GM23338 (cell line): ENCODE measurements at regions not wholly inside any gene's neighbourhood (a gene's known extent, or its start where the extent isn't known, plus 50 kb on each side); places are given as distances from the start of the nearest gene placed in this dataset.

Experiments used
- ATAC-seq: fragments of 200-7000 bp; cut with Tn5 transposase; 3 replicates; pipeline ENCODE4 v1.9.1; 2020
- DNase-seq: peaks from one replicate; pipeline ENCODE4 v3.0.0-alpha.2; 2015; ENCODE audit warnings: low spot score
- H2AFZ ChIP-seq: fragments of 200-600 bp; sonication (generic); 2 replicates; pipeline ENCODE4 v1.8.0; 2016; ENCODE audit warnings: antibody characterized with exemption, mild to moderate bottlenecking, moderate library complexity
- H3F3A ChIP-seq: fragments of 200-600 bp; sonication (generic); replicated peaks from 2 replicates; pipeline ENCODE4 v1.8.0; 2017; ENCODE audit warnings: antibody characterized with exemption, mixed run types, low read depth
- H3K27ac ChIP-seq: fragments of 200-600 bp; sonication (generic); 2 replicates; pipeline ENCODE4 v1.6.1; 2016; ENCODE audit warnings: low read depth
- H3K27me3 ChIP-seq: fragments of 200-600 bp; sonication (generic); 2 replicates; pipeline ENCODE4 v1.8.0; 2016; ENCODE audit warnings: mild to moderate bottlenecking, mixed run types, moderate library complexity; ENCODE audit not compliant: insufficient read depth
- H3K36me3 ChIP-seq: fragments of 200-600 bp; sonication (generic); 2 replicates; pipeline ENCODE4 v1.8.0; 2016; ENCODE audit warnings: mild to moderate bottlenecking; ENCODE audit not compliant: insufficient read depth
- H3K4me1 ChIP-seq: fragments of 200-600 bp; sonication (generic); 2 replicates; pipeline ENCODE4 v1.8.0; 2016; ENCODE audit warnings: mild to moderate bottlenecking, moderate library complexity; ENCODE audit not compliant: insufficient read depth
- H3K4me2 ChIP-seq: fragments of 200-600 bp; sonication (generic); 2 replicates; pipeline ENCODE4 v1.7.1; 2017; ENCODE audit warnings: mixed run types
- H3K4me3 ChIP-seq: fragments of 200-600 bp; sonication (generic); 2 replicates; pipeline ENCODE4 v1.6.1; 2016; ENCODE audit warnings: mixed run types
- H3K79me2 ChIP-seq: fragments of 200-600 bp; sonication (generic); replicated peaks from 2 replicates; pipeline ENCODE4 v1.8.0; 2017; ENCODE audit warnings: mild to moderate bottlenecking; ENCODE audit not compliant: insufficient read depth
- H3K9me2 ChIP-seq: fragments of 200-600 bp; sonication (generic); 2 replicates; pipeline ENCODE4 v1.8.0; 2017; ENCODE audit not compliant: insufficient read depth
- H4K20me1 ChIP-seq: fragments of 200-600 bp; sonication (generic); replicated peaks from 2 replicates; pipeline ENCODE4 v1.8.0; 2017; ENCODE audit warnings: mild to moderate bottlenecking; ENCODE audit not compliant: insufficient read depth
- H3K27ac Mint-ChIP-seq: 2 replicates; pipeline ENCODE4 v1.8.0; 2020; ENCODE audit warnings: inconsistent platforms, mild to moderate bottlenecking, moderate library complexity, mixed read lengths
- H3K27me3 Mint-ChIP-seq: 3 replicates; pipeline ENCODE4 v1.8.0; 2022; ENCODE audit warnings: low read depth, mild to moderate bottlenecking, moderate library complexity, mixed read lengths, inconsistent platforms; ENCODE audit not compliant: insufficient read depth, poor library complexity
- H3K36me3 Mint-ChIP-seq: 3 replicates; pipeline ENCODE4 v1.8.0; 2021; ENCODE audit warnings: low read depth, mild to moderate bottlenecking, inconsistent platforms, moderate library complexity, mixed read lengths
- H3K4me1 Mint-ChIP-seq: 3 replicates; pipeline ENCODE4 v1.8.0; 2020; ENCODE audit warnings: mild to moderate bottlenecking, inconsistent platforms, mixed read lengths
- H3K4me3 Mint-ChIP-seq: 3 replicates; pipeline ENCODE4 v1.8.0; 2021; ENCODE audit warnings: moderate library complexity, mild to moderate bottlenecking, inconsistent platforms, mixed read lengths
- H3K9me3 Mint-ChIP-seq: 3 replicates; pipeline ENCODE4 v1.8.0; 2020; ENCODE audit warnings: moderate library complexity, mild to moderate bottlenecking, inconsistent platforms, mixed read lengths
- CTCF ChIP-seq, 2 experiments: fragments of 200-600 bp in 1 of 2; sonication (generic) in 1 of 2; conservative IDR thresholded peaks; 2 replicates each; pipeline versions ENCODE4 v1.5.1 to v1.6.1; 2016 to 2017; ENCODE audit warnings: antibody characterized with exemption in 2 of 2, low read depth in 2 of 2, mild to moderate bottlenecking in 2 of 2, moderate library complexity in 1 of 2
- ETS1 ChIP-seq: IDR thresholded peaks from 2 replicates; pipeline ENCODE4 v1.6.1; 2016; ENCODE audit warnings: antibody characterized with exemption
- EZH2 ChIP-seq: fragments of 200-600 bp; sonication (generic); IDR thresholded peaks from one replicate; pipeline ENCODE4 v1.8.0; 2017; ENCODE audit warnings: antibody characterized with exemption, mild to moderate bottlenecking, low read depth; ENCODE audit not compliant: unreplicated experiment
- POLR2AphosphoS5 ChIP-seq: IDR thresholded peaks from 2 replicates; pipeline ENCODE4 v1.6.1; 2016; ENCODE audit warnings: antibody characterized with exemption, low read depth
- REST ChIP-seq: IDR thresholded peaks from one replicate; pipeline ENCODE4 v1.6.1; 2018; ENCODE audit warnings: antibody characterized with exemption; ENCODE audit not compliant: unreplicated experiment
- ZNF114 ChIP-seq: fragments of 250-450 bp; sonication (Bioruptor Pico); IDR thresholded peaks from 2 replicates; pipeline ENCODE4 v1.5.0; 2020; ENCODE audit warnings: mild to moderate bottlenecking, moderate library complexity
- ZNF462 ChIP-seq: fragments of 250-450 bp; sonication (Bioruptor Pico); IDR thresholded peaks from 2 replicates; pipeline ENCODE4 v1.5.0; 2020; ENCODE audit warnings: mild to moderate bottlenecking, moderate library complexity

GRCh38 chr6:43966853-43967718, 160.2 kb downstream of the MRPL14 start:
- H3K27ac Mint-ChIP-seq = no peak overlapping the region
- no peaks in the 10 kb centered on the region; the same call in 2 of the 3 replicates for H3K36me3 Mint-ChIP-seq
- no peak overlapping the region for H3K4me3 Mint-ChIP-seq
- H3K27me3 ChIP-seq = no peaks in the 10 kb centered on the region
- no peaks in the 10 kb centered on the region for H4K20me1 ChIP-seq
- ATAC-seq (no peak), DNase-seq (no peak)
- H3K4me1 Mint-ChIP-seq = peaks cover 29% of the 10 kb centered on the region
- H3K4me2 ChIP-seq = no peak overlapping the region
- no peaks in the 10 kb centered on the region for H3K79me2 ChIP-seq
- H3K27me3 Mint-ChIP-seq = peaks cover 15% of the 10 kb centered on the region
- no peaks in the 10 kb centered on the region for H3K36me3 ChIP-seq
- no peaks in the 10 kb centered on the region for H3K9me2 ChIP-seq
- no peaks in the 10 kb centered on the region; the same call in 2 of the 3 replicates for H3K9me3 Mint-ChIP-seq
- H3F3A ChIP-seq = no peaks in the 10 kb centered on the region
- no peak overlapping the region for H2AFZ ChIP-seq
- peaks cover 7% of the 10 kb centered on the region; the same call in 1 of the 2 replicates for H3K4me1 ChIP-seq
- no peak overlapping the region for H3K4me3 ChIP-seq
- H3K27ac ChIP-seq = no peak overlapping the region
- TF ChIP-seq REST (no peak), ZNF114 (CRISPR knock-in tag) (no peak), ZNF462 (CRISPR knock-in tag) (no peak), EZH2 (no peak), ETS1 (no peak), POLR2AphosphoS5 (no peak), CTCF (conservative IDR thresholded peaks at IDR 0.05; ENCODE audit: low read depth in 2 of 2) (no peak)
